GM18873 (cell line): ENCODE measurements at regions not wholly inside any gene's neighbourhood (a gene's known extent, or its start where the extent isn't known, plus 50 kb on each side); places are given as distances from the start of the nearest gene placed in this dataset.
"Not testable (repeated sequence)": the region's sequence is repeated elsewhere in the genome, so short reads cannot be mapped to it uniquely, and the experiment has no call there.

ENCODE experiments used
- ATAC-seq: cut with Tn5 transposase; IDR thresholded peaks from one replicate; pipeline ENCODE4 v1.9.1; 2021; ENCODE audit warnings: mild to moderate bottlenecking, moderate library complexity, moderate number of reproducible peaks; ENCODE audit not compliant: unreplicated experiment, low FRiP score

DNA sequence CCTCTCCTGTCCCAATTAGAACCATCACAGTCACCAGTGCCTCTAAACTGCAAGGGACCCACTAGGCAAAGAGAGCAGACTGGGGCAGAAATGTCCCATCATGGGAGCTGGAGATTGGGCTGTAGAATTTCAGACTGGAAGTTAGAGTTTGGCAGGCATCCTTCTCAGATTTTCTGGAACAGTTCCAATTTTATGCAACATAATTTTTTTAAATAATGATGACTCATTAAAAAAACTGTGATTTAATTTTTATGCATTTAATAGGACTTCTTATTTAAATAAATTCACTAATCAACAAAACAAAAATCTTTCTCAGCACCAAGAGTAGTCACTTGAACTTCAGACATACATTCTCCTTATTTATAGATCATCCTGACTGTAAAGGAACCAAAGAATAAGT, 84.6 kb upstream of the SLC7A14 start:
- no peak for ATAC-seq

DNA sequence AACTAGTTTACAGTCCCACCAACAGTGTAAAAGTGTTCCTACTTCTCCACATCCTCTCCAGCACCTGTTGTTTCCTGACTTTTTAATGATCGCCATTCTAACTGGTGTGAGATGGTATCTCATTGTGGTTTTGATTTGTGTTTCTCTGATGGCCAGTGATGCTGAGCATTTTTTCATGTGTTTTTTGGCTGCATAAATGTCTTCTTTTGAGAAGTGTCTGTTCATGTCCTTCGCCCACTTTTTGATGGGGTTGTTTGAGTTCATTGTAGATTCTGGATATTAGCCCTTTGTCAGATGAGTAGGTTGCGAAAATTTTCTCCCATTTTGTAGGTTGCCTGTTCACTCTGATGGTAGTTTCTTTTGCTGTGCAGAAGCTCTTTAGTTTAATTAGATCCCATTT, 77.1 kb upstream of the SLC7A14 start:
- not testable (repeated sequence) for ATAC-seq

DNA sequence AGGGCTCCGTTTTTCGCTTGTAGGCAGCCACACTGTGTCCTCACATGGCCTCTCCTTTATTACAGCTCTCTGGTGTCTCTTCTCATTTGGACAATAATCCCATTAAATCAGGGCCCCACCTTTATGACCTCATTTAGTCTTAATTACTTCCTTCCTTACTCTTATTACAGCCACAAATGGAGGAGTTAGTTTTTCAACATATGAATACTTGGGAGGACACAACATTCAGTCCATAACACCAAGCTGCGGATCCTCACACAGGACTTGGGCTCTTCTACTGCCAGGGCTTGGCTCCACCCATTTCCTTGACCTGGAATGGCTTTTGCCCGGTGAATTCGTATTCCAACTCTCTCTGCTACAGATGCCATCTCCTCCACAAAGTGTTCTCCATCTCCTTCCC, 74.3 kb upstream of the SLC7A14 start:
- no peak for ATAC-seq

DNA sequence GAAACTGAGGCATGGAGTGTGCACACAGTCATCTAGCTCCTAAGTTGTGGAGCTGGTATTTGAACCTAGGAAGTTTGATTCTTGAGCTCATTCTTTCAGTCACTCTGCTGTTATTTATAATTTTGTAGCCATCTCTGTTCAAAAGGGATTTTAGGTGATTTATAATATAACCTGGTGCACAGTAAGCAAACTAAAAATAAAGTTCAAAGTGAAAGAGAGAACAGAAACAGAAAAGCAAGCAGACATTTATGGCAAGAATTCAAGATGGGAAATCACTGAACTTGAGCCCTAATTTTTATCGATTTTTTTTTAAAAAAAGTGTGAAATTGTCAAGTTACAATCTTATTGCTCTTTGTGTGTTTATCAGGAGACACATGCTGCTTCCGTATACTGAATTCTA, 71.4 kb upstream of the SLC7A14 start:
- no peak for ATAC-seq

DNA sequence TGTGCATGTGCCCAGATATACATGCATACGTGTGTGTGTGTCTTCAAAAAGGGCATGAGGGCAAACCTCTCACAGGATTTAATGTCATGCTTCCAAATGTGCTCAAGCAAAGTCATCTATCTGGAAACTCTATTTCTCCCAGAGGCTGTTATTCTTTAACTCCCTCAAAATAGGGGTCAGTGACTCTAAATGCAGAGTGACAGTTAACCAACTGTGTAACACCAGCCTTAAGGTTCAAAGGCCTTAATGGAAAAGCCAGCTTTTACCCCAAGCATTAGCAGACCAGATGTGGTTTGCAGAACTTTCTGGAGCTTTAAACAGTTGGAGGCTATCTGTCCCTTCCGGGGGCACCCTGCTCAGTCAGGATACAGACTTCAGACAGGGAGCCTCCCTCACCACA, 70.4 kb upstream of the SLC7A14 start:
- no peak for ATAC-seq

DNA sequence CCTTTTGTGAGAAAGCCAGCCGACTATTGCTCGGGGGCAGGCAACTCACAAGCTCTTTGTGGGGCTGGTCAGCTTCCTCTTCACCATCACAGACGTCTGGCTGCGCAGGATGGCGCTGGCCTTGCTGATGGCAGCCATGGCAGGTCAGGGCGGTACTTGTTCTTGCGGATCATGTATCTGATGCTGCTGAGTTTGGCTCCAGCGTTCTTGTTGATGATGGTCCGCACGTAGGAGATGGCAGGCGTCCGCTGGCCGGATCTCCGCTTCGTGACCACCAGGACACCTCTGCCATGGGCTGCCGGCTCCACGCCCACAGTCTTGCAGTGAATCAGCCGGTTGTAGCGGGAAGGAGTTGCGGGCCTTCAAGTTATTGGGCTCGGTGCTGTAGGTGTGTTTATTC, 67.9 kb upstream of the SLC7A14 start:
- no peak for ATAC-seq

DNA sequence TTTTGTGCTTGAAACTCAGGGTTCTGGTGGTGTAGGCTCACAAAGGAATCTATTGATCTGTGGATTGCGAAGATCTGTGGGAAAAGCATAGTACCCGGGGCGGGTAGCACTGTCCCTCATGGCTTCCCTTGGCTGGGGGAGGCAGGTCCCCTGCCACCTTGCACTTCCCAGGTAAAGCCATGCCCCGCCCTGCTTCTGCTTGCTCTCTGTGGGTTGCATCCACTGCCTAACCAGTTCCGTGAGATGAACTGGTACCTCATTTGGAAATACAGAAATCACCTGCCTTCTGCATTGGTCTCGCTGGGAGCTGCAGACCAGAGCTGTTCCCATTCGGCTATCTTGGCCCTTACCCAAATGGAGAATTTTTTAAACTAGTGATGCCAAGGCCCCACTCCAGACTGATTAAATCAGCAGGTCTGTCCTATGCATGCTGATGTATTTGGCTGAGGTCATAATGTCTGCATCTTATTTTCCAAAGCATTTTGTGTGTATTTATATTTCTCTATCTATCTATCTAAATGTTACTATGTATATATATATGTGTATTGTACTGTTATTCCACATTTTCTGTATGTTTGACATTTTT, 65.5 kb upstream of the SLC7A14 start:
- no peak for ATAC-seq

DNA sequence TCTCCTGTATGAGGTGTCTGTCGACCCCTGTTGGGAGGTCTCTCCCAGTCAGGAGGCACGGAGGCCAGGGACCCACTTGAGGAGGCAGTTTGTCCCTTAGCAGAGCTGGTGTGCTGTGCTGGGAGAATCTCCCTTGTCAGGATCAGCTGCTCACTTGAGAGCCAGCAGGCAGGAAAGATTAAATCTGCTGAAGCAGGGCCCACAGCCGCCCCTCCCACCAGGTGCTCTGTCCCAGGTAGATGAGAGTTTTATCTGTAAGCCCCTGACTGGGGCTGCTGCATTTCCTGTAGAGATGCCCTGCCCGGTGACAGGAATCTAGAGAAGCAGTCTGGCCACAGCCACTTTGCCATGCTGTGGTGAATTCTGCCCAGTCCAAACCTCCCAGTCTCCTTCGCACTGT, 64.7 kb upstream of the SLC7A14 start:
- not testable (repeated sequence) for ATAC-seq

DNA sequence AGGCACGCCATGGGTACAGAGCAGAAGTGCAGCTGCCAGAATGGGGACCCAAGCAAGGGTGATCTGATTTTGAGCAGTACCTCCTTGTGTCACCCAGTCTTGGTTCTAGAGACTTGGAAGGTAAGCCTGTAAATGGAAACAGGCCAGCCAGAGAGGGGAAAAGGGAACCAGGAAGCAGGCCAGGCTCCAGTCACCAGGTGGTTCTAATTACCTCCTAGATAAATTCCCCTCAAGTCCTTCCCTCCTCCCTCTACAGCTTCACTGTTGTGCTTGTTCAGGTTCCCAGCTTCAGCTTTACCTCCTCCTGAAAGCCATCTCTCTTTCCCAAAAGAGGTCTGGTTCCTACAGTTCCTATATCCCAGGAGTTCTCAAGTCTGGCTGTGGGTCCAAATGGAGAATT, 58.8 kb upstream of the SLC7A14 start:
- ATAC-seq, result no peak

DNA sequence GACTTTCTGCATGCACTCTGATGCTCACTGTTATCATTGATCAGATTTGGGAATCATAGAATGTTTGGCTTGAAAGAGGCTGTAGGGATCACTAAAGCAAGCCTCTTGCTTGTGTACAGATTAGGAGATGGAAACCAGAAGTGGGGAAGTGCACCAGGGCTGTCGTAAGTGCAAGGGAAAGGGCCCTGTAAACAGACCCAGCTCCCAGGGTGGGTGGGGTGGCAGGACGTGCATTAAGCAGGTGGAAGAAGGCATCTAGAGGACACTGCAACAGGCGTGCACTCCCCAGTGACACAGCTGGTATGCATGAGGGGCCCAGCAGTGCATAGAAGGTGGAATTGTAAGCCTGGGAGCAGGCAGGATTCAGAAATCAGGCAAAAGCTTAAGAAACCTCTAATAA, 58.0 kb upstream of the SLC7A14 start:
- ATAC-seq, result no peak

DNA sequence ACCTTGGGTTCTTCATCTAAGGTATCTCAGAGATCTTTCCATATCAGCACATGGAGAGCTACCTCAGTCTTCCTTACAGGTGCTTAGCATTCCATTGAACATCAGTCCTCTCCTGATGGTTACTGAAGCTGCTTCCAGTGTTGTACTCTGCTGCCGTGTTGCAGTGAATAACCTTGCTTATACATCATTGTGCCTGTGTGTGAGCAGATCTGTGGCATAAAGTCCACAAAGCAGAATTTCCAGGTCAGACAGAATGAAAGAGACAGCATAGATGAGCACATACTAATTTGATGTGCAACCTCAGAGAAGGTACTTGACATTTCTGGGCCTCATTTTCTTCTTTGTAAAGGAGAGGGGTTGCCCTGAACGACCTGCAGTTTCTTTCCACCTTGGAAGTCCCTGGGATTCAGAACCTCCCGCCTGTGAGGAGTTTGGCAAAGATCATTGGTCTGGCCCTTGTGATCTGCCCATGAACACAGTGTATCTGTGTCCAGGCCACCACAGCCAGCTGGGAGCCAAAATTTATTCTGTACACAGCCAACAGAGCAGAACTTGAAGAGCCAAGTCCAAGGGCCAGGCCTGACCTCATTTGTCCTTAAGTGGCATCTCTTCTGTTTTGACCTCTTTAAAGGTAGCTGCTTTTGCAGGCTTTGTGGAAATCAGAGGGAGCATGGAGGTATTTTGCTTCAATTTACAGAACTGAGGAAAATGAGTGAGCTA, 57.2 kb upstream of the SLC7A14 start:
- ATAC-seq, result no peak

DNA sequence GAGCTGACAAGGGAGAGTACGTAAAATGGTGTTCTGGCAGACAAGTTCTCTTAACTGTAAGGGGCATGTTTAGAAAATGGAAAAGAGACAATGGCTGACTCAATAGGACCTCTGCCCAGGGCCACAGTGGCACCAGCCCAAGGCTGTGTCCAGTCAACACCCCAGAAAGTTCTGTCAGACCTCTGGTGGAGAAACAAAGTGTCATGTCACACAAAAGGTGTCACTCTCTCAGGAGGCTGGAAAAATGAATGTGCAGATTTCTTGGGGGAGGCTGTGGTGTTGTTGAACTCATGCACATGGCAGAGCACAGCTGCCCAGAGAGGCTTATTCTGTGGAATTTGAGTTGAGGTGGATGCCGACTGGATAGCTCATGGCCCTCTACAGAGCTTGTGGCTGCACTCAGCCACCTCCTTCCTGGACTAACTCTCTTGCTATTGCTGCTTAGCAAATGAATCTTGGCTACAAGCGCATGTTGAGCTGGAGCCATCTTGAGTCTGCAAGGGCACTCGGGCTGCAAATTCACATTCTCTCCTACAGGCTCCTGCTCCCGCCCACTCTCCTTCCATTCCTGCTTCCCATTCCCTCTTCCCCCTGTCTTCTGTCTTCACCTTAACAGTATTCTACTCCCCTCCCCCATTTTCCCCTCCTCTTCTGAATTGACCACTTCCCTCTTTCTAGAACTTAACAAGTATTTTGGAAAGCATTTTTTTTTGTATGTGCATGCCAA, 55.8 kb upstream of the SLC7A14 start:
- ATAC-seq, result no peak

DNA sequence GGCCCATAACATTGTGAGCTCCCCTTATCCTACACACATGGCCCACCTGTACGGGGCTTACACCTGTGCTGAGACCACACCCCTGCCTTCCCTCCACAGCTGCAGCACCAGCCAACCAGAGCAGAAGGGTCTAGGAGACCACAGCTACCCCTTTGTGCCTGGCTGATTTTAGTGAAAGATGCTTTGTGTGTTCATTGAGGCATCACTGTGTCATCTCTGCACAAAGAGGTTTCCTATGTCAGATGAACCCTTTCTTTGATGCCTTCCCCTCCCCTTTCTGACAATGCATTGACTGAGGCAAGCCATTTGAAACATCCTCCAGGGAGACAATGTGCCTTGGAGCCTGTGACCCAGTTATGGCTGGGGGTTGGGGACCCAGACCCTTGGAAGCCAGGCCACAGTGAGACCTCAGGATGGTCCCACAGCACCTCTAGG, 54.9 kb upstream of the SLC7A14 start:
- no peak for ATAC-seq

DNA sequence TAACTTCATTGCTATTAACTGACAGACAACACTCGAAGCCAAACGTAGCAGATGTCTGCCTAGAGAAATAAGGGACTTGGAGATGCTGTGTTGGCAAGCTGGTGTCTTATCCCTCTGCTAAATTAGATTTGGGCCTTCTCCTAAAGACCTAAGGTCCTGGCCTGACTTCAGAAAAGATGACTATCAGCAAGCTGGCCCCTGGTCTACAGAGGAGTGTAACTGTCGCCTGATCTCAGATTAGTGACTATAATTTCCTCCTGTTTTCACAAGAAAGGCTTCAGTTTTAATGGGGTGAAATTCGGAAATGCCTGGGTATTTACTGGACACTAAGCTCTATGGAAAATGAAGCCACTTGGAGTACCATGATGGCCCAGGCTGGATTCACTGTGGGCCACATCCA, 53.1 kb upstream of the SLC7A14 start:
- ATAC-seq, result no peak

DNA sequence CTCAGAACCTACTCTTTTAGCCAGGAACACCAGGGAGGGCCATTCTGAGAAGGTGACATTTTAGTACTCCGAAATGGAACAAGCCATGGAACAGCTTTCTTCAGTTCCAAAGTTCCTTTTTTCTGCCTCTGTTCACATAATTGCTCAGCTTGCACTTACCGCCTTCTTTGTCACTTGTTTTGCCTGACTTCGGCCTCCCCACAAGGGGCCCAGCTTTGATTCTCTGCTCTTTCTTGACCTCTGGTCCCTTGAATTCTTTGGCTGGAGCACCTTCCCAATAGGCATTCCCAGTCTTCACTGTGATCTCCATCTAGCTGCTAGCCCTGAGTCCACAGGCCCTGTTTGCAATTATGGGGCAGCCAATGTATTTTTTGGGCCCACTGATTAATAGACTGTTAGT, 51.4 kb upstream of the SLC7A14 start:
- no peak for ATAC-seq

DNA sequence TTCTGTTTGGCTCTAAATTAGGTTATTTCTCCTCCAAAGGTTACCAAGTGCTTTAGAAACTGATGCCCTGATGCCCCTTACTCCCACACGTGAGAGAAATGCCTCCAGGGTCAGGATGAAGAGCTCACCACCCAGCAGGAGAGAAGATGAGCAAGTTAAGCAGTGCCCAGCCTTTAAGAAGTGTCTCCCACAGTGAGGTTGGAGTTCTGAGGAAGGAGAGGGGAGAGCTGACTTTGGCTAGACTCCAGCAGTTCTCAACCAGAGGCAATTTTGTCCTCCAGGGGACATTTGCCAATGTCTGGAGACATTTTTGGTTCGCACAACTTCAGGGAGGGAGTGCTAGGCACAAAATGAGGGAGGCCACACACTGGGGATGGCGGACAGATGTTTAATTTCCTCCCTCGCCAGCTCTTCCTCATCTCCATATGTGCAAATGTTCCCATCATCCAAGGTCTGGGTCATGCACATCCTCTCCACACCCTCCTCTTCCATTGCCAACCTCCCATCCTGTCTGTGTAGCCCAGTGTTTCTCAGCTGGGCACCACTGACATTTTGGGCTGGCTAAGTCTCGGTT, 50.6 kb upstream of the SLC7A14 start:
- no peak for ATAC-seq
